ENCODE measurements at regions not wholly inside any gene's neighbourhood (a gene's known extent, or its start where the extent isn't known, plus 50 kb on each side); places are given as distances from the start of the nearest gene placed in this dataset.

DNA sequence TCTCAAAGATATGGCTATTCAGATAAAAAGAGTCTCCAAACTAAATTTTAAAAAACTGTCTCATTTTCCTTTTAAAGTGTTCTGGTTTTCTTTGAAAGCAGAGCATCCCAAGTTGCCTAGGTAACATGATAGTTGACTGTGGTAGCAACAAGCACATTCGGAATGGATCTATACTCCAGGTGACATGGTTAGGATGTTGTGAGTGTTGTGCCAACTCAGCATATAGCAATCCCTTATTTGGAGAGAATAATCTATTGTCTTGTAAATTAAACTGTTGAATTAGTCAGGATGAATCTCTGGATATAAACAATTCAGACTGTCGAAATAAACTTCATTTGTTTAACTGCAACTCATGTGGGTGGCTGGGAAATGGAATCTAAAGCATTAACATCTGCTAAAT lies 418.6 kb downstream of the TUSC7 start:
- no peak for DNase-seq (ENCODE audit: low spot score)

DNA sequence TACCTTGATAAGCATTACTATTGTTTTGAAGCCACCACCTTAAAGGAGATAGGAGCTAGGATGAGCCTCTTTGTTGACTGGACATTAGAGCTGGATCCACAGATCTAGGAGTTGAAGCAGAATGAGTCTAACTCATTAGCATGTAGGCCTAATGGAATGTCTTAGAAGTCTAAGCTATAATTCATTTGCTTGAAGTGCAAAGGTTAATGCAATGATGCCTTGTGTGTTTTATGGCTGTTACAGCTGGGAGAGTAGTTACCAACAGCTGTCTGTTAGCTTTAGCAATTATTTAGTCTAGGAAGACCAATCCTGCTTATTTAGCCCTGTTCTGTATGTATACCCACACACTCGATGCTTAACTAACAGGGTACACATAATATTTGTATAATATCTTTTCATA lies 419.3 kb downstream of the TUSC7 start:
- DNase-seq (ENCODE audit: low spot score), result no peak

DNA sequence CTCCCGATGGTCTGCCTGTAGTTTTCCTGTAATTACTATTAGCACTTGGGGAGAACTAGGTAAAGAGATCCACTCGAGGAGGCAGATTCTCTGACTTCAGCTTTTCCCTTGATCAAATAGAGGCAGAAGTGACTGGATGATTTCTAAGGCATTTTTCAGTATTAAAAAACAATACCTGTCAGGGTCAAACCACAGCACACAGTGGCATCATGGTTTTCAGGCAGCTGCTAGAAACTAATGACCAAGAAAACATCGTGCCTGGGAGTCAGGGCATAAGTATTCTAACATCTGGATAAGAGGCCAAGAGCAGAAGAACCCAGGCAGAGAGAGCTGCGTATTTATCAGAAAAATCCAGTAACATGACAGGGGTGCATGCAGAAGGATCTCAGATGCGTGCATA lies 419.9 kb downstream of the TUSC7 start:
- DNase-seq (ENCODE audit: low spot score), result no peak

DNA sequence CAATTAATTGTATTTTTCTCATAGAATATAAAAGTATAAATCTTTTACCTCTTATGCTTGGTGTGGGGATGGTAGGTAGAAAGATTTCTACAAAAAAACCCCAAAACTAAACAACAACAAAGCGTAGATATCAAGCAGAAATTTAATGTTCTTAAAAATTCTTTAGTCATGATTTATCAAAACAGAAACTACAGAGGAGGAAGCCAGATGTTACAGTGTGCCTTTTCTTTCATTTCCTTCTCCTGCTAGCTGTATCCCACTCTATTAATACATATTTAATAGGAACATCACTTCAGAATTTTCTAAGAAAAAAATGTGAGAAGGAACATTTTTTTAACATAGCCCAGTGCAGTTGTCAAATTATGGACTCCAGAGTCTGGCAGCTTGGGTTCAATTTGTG lies 420.6 kb downstream of the TUSC7 start:
- DNase-seq (ENCODE audit: low spot score), result no peak

DNA sequence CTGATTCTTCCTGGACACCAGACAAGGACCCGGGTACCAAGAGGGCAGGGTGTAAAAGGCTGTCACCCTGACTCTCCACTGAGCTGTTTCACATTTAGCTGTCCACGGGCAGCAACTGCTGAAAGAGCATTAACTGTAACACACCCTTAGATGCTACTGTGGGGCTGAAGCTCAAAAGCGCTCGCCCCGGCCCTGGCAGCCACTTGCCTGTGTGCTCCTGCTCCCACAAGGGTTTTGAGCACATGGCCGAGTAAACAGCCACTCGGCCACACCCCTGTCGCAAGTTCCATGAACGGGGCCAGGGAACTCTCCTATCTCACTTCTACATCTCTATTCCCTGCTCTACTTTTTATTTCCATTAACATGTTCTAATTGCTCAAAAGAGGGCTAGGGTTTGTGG lies 421.7 kb downstream of the TUSC7 start:
- DNase-seq (ENCODE audit: low spot score), result no peak

DNA sequence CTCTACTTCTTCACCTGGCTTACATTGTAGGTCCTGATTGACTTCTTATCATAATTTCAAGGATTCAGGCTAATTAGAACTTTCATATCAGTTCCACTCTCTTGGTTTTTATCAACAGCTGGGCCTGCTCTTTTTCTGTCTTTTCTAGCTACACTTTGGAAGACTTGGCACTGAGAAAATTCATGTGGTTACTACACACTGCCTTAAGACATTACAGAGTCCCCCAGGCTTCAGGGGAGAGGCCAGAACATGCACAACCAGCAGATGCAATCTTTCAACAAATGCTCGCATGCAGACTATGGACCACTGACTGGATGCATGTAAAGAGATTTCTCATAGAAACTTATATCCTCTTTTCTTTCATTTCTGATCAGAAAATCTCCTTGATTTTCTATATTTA lies 423.5 kb downstream of the TUSC7 start:
- no peak for DNase-seq (ENCODE audit: low spot score)

DNA sequence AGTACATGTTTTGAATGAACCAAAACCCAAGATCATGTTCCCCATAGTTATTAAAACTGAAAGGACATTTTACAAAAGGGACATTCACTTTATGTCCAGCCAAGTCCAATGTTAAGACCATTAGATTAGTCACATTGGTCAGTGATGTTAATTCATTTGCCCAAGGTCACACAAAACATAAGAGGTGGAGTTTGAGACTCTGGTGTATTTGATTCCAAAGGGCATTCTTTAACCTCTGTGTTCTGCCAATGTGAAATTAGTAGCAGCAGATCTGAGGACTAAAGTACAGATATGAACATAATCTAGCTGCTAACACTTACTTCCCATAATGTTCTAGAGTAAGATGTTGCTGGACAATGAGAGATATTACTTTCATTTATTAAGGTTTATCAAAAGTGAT lies 425.6 kb downstream of the TUSC7 start:
- no peak for DNase-seq (ENCODE audit: low spot score)

DNA sequence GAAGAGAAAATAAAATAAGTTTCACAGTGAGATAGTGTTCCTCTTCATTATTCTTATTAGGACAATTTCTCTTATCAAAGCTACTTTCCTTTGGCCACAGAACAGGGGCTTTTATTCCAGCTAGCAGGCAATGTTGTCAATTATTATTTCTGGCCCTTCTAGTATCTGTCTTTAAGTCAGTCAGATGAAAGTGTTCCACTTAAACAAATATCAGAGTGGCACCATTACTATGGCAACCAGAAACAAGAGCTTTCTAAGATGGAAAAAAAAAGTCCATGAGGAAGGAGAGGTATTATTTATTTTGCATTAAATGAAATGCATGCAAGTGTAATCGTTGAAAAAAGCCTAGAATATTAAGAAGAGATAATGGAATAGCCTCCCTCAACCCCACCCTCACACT lies 426.4 kb downstream of the TUSC7 start:
- no peak for DNase-seq (ENCODE audit: low spot score)

DNA sequence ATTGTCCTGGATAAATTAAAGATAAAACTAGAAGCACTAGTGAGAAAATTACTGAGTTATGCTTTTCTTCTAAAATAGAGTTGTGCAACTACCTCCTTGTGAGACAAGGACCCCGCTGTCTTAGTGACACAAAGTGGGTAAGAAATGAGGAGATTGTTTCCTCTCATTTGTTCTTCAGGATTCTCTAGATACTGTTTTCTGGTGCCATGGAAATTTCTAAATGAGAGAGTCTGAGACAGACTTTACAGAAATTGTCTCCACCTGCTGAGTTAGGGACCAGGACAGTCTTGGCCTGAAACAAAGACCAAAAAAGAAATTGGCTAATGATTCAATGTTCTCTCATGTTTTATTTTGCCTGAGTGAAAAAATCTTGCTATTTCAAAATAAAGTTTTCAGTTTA lies 427.5 kb downstream of the TUSC7 start:
- DNase-seq (ENCODE audit: low spot score), result no peak

DNA sequence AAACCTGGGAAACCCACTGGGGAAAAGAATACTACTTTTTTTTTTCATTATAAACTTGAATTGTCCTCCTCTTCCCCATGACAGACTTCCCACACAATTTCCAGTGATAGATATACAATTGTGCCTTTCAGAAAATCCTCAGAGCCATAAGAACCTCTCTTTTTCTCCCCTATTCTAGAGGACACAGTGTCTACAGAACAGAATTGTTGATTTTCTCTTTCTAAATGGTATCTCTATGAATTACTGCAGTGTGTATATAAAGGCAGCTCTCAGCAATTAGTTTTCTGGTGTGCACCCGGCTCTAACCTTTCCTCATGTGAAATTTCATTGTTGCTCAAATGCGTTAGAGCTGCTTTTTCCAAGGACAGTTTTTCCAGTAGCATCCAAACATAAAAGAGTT lies 430.1 kb downstream of the TUSC7 start:
- no peak for DNase-seq (ENCODE audit: low spot score)

DNA sequence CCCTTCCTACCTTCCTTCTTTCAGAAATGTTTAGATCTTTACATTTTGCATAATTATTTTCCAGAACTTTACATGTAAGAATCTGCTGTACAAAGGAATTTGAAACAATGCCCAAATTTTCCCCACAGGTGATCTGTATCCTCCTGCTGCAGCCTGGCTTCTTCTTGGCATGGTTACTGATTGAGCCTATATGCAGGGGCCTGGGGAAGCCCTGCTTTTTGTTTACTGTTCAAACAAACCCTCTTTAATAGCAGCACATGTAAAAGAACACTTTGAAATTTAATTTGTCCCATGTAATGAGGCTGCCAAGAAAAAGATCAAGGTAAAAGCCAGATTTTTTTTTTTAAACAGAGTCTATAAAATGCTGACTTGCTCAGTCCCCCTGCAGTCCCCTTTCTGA lies 432.2 kb downstream of the TUSC7 start:
- DNase-seq (ENCODE audit: low spot score), result no peak

DNA sequence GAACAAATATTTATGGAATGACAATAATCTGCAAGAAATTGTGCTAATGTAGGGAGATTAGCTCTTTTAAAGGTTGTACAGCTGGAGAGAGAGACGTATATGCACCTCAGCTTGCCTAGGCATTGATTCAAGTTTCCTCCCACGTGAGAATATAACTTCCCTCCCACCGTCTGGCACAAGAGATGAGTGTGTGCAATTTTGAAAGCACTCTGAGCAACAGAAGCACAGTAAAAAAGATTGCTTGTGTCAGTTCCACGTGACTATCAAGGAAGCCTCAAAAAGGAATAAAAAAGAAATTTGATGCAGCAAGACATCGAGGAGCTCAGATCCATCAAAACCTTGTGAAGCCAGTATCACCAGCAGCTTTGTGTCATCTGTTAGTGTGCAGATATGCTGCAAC lies 435.3 kb downstream of the TUSC7 start:
- DNase-seq (ENCODE audit: low spot score), result no peak

DNA sequence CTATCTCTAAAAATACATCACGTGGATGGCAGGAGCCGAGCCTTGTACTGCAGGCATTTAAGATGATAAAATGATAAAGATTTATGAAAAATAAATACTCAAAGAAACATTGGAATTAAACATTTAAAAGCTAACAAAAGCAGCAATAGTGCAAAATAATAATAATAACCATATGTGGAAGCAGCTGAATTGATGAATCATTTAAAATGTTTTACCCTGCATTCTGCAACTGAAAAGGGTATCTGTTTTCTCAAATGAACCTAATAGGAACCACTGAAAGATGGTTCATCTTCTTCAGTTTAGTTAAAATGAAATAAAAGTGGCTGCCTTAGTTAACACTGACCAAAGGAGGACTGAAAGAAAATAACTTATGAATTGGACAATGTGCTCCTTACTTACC lies 436.1 kb downstream of the TUSC7 start:
- no peak for DNase-seq (ENCODE audit: low spot score)

DNA sequence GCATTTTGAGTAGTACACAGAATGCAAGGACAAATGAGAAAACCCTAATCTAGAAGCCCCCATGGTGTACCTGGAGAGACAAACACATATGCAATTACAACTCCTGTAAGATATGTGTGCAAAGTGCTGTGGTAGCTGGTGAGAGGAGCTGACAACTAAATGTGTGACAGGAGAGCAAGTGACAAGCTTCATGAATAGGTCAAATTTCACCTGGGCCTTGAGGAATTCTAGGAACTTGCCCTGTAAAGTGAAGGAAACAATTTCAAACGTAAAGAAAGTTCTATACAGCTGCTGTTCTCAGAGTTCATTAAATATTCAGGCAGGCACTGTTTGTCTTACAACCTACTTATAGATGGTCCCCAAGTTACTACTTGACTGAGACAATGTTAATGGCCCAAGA lies 437.0 kb downstream of the TUSC7 start:
- no peak for DNase-seq (ENCODE audit: low spot score)

DNA sequence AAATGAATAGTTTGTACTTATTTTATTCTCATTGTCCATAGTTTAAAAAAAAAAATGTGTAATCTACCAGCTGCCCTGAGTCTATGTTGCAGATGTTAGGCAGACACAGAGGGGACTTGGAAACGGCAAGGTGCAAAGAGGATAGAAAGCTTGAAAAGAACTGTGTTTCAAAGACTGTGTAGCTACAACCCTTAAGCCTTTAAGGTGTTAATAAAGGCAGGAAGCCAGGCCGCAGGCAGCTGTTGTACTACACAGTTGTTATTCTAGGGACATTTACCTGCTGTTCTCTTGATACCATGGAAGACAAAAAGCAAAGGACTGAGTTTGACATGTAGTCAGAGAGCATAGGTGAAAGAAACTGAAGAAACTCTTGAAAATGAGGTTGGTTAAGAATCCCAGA lies 440.0 kb downstream of the TUSC7 start:
- DNase-seq (ENCODE audit: low spot score), result no peak

DNA sequence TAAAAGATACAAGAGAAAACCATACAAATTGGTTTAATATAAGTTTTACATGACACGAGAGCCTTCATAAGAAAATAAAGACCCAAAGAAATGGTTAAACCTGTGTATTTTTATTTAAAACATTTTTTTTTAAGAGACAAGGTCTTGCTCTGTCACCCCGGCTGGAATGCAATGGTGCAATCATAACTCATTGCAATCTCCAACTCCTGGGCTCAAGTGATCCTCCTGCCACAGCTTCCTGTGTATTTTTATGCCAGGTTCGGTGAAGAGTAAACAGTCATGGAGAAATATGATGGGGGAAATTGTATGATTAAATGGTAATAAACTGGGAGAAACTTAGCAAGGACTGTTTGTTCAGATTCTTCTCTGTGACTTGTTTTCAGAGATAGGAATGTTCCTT lies 441.0 kb downstream of the TUSC7 start:
- DNase-seq (ENCODE audit: low spot score), result no peak

DNA sequence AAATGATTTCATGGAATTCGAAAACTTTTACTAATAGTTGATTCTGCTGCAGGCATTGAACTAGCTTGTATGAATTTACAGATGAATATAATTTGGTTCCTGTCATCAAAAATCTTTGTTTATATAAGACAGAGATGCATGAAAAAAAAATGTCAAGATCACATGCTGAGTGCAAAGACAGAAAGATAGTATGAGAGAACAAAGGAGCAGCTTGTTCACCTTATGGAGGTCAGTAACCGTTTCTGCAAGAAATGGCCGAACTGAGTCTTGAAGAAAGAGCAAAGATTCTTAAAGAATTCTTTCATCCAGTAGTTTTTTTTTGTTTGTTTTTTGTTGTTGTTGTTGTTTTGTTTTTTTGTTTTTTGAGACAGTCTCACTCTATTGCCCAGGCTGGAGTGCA lies 450.6 kb downstream of the TUSC7 start:
- DNase-seq (ENCODE audit: low spot score), result no peak

DNA sequence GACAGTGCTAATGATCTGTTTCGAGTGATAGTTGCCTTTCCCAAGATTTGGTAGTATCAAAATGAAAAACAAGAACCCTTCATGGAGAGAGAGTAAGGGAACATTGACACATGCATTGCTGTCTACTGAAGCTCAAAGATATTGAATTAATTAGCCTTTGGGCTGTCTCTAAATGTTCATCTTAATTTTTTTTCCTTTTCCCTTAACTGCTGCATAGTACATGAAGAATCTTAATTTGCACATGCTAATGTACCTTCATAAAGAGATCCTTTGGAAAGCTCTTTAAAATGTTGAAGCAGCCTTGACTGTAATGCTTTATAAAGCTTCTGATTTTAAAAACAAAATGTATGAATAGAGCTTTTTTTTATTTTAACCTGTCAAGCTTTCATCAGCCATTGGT lies 452.2 kb downstream of the TUSC7 start:
- DNase-seq (ENCODE audit: low spot score), result no peak

DNA sequence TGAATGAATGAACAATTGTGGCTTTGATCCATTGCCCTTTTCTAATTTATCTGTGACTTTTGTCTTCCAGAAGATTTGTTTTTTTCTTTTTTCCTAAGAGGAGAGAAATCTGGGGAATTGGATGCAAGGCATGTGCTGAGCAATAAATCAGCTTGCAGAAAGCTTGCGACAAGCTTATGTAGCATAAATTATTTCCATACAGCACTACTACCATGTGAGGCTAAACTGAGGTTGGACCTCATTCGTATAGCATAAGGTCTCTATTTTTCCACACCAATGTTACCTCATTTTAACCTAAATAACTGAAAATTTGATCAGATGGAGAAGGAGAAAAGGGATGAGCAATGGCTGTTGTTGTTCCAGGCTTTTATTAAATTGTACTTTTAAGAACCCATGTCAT lies 455.6 kb downstream of the TUSC7 start:
- DNase-seq (ENCODE audit: low spot score), result no peak

DNA sequence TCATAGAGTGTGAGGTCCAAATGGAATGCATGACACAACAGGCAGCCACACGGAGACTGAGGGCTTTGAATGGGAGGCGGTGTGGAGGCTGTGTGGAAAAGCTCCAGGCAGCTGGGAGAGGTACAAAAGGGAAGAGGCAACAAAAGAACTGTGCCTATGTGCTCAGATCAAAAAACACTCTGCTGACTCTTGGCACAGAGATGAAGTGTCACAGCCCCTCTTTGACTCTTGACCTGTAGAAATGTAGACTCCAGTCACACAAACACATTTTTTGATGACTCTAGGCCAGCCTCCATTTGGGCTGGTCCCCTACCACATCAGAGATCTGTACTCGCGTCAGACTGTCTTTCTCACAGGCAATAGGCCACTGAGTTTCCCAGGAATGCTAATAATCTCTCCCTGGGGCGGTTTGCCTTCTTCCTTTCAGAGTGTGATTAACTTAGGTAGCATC lies 456.0 kb downstream of the TUSC7 start:
- no peak for DNase-seq (ENCODE audit: low spot score)

DNA sequence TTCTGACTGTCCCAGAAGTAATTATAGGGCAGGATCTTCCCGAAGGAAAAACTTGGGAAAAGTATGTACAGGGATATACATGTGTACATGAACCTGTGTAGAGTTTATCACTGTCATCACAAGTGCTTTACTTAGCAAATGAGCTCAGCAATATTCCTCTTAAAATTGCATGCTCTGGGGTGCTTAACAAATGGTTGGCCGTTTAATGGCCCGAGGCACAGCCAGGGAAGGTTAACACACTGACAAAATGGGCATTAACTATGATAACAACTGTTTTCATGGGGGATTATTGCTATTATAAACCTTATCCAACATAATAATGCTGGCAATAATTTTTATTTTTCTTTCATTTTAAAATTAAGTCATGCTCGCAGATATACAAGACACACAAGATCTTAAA lies 459.3 kb downstream of the TUSC7 start:
- DNase-seq (ENCODE audit: low spot score), result no peak

DNA sequence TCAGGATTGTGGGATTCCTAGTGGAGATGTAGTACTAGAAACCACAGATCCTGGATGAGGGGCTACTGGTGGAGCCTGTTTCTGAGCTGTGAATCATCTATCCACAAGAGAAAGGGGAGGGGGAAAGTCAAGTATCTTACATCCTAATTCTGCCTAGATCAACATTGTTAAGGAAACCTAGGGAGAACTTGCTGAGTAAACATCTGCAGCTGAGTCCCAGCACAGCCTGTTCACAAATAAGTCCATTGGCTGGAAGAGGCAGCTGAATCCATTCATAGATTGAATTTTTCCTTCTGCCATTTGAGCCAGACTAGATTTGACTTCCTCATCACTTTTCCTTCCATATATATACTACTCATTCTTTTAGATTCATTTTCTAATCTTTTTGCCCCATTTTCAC lies 460.5 kb downstream of the TUSC7 start:
- DNase-seq (ENCODE audit: low spot score), result no peak

DNA sequence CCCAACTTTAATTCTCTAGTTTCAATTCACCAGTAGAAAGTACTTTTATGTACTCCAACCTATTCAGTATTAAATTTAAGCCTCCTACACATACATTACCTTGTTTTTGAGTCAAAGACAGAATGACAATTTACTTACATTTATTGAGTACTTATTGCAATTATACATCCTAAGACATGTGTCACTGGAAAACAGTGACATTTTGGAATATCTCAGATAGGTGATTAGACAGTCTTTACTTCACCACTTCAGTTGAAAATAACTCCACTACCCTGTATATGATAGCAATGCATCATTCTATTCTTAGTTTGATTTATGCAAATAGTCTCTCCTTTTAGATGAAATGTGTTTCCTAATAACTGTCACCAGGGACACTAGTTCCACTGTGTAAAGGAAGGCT lies 461.5 kb downstream of the TUSC7 start:
- DNase-seq (ENCODE audit: low spot score), result no peak

DNA sequence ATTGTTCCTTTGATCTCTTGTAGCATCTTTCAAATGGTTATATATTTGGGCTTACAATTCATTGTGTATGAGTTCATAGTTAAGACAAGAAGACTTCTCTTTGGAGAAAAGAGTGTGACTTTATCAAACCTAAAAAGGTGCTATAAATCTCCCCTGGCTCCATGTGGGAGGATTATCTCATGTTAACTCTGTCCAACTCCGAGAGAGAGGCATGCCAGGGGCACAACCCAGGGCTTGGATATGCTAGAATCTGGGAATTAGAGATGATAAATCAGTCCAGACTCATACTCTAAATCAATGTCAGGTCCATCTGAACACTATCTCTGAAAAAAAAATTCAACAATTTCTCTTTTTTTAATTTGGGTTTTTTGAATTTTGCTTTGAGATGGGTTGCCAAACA lies 462.8 kb downstream of the TUSC7 start:
- no peak for DNase-seq (ENCODE audit: low spot score)

DNA sequence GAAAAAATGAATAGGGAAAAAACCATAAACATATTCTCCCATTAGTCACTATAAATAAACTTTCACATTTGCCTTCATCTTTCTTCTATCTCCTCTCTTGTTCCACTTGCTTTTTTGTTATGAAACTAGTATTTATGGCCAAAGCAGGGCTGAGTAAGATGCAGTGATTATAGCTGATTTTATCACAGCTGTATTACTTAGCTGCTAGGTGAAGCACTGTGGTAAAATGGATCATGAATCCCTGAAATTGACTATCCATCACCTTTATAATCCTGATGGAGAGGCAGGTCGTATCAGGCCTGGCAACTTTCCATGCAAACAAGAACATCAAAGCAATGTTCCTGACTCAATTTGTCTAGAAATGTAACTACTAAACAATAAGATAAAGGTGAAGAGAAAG lies 471.6 kb downstream of the TUSC7 start:
- DNase-seq (ENCODE audit: low spot score), result no peak
